Skin epidermis (tissue), 12 donors: ENCODE measurements at regions not wholly inside any gene's neighbourhood (a gene's known extent, or its start where the extent isn't known, plus 50 kb on each side); places are given as distances from the start of the nearest gene placed in this dataset.
"Not testable (repeated sequence)": the region's sequence is repeated elsewhere in the genome, so short reads cannot be mapped to it uniquely, and the experiment has no call there.

Source experiments
- H3K27ac ChIP-seq, 21 experiments: fragments of 200-600 bp; sonication (generic) in 11 of 21; one replicate each; pipeline ENCODE4 v1.5.0; 2020; ENCODE audit warnings: mild to moderate bottlenecking in 3 of 21, inconsistent platforms in 2 of 21, moderate library complexity in 2 of 21
- H3K4me3 ChIP-seq, 7 experiments: fragments of 200-600 bp; sonication (generic) in 2 of 7; one replicate each; pipeline ENCODE4 v1.5.0; 2020; ENCODE audit warnings: inconsistent platforms in 2 of 7, mild to moderate bottlenecking in 2 of 7, moderate library complexity in 1 of 7

DNA sequence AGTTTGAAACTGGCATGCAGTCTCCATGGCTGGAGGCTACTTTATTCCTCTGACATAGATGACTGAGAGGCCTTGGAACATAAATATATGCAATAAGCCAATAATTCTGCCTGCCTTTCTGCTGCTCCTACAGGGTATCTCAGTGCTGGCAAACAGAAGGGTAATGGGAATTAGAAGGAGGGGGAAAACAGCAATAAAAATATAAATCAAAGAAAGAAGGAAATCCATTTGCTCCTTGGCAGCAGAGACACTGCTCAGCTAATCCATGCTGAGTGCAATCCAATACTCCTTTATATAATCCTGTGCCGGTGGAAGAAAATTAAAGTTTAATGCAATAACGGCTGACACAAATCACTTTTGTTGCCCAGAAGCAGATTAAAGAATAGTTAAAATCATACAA is 478.9 kb downstream of the SPATA31D1 start:
- Histone ChIP-seq H3K27ac (no peak overlapping the region), H3K4me3 (no peak overlapping the region)

DNA sequence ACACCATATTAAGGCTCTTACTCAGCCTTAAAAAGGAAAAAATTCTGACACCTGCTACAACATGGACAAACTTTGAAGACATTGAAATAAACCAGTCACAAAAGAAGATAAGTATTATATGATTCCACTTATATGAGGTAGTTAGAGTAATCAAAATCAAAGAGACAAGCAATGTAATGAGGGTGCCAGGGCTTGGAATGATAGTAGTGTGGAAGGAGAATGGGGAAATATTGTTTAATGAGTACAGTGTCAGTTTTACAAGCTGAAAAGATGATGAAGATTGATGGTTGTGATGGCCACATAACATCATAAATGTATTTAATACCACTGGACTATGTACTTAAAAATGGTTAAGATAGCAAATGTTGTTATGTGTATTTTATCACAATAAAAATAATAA is 485.7 kb downstream of the SPATA31D1 start:
- Histone ChIP-seq H3K4me3 (no peak overlapping the region), H3K27ac (no peak overlapping the region)

DNA sequence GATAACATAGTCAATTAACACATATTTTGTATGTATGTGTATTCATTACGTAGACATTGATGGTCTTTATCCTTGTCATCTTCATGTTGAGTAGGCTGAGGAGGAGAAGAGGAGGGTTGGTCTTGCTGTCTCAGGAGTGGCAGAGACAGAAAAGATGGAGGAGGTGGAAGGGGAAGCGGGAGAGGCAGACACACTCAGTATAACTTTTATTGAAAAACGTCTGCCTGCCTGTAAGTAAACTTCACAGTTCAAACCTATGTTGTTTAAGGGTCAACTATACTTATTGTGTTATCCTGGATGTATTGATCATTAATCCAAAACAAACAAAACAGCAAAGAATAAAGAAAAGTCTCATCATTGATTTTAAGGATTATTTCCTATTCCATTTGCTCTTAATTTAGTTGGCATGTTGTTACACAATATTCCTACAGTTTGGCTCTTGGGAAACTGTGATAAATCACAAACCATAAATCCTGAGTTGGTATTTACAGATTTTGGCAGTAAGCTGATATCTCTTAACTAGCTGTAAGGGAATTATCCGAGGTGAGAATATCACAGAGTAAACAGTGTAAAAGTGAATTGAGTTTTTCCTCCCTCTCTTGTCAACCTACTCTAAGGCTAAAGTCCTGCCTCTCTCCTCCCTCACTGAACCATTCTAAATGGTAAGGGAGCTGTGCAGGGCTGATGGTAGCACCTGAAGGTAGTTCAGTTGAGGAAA is 487.2 kb downstream of the SPATA31D1 start:
- Histone ChIP-seq H3K27ac (no peak overlapping the region), H3K4me3 (no peak overlapping the region)

DNA sequence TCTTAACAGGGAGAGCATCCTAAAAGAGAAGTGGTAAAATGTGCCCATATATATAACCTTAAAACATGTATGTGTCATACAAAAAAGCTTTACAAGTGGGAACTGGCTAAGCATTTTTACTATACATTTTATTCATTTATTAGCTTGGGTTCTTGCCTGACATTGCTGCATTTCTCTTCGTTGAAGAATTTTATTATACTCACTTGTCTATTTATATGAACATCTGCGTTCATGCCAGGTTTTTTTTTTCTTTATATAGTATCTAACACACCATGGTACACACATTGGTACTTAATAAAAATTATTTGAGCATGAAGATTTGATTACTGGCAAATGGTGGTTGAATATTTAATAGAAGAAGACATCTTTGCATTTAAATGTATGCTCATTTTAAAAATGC is 492.3 kb downstream of the SPATA31D1 start:
- no peak overlapping the region for H3K27ac ChIP-seq
- H3K4me3 ChIP-seq: no peak overlapping the region

DNA sequence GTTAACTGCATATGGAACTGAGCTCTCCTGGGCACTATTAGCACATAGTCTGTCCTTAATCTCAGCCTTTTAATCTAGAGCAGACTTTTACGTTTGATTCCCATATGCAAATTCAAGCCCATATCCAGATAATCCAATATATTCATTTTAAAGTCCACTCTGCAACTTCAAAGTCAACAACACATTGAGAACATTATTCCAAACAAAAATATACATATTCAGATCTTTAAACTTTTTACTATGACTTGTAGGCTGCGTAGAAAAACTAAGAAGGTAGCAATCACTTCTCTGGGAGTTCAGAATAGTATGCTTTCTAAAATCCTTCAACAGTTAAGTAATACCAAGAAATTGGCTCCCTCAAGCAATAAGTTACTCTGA is 499.4 kb downstream of the SPATA31D1 start:
- Histone ChIP-seq H3K4me3 (no peak overlapping the region), H3K27ac (peak overlapping the region in 1 of 21 experiments; percentile 3)

DNA sequence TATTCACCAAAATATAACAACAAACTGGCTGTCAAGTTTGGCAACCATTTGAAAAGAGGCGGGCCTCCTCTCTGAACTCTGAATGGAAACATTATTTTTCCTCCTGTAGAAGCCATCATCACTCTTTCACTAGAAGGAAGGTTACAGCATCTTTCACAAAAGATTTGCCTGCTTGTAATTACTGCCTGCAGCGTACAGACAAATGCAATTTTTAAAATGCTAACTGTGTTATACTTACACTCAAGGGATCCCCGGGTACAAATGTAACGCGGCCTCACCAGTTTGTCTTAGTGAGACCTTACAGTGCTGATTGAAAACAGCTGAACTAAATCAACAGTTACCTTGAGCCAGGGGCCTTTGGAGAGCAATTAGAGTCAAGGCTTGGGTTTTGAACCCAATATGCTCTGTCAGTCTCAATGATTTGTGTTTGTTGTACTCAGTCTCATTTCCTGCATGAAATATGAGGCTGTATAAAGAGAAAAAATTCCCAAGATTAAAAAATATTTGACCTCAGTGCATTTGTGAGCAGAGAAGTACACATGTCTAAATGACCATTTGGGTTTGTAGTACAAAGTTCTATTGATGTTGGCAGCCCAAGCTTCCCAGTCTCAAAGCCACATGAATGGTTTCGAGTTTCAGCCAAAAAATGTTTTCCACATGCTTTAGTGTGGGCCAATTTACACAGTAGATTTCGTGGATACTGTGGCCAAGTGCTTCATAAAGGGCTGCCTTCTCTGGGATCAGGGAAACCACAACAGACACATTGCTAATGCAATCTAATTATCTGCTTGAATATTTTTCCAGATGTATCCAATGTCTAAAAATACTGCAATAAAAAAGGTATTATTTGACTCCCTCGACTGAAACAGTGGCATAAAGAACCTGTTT is 500.0 kb downstream of the SPATA31D1 start:
- no peak overlapping the region for H3K4me3 ChIP-seq
- peak overlapping the region in 9 of 21 experiments; percentile 8 to 67 (median 29) for H3K27ac ChIP-seq

DNA sequence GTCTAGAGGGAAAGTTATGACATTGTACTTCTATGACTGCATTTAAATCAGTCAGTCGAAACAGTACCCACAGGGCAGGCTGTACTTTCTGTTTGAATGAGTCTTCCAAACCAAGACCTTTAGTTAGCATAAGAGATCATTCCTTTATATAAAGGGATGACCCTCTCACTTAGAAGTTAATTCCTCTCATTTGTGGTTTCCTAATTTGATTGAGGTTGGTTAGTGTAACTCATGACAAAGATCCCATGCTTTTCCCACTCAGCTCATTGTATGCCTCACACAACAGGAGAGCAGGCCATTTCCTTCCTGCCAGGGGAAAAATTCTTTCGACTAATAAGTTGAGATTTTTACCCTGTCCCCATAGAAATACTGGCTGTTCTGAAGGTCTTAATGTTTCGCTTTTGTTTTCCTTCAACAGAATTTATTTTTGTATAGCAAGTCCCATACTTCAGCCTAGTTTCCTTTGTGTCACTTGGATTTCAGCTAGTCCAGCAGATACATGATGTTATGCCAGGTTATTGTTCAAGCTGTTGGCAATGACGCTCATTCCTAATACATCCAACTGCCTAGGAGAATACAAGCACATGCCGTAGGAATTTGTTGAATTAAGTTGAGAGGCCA is 500.7 kb downstream of the SPATA31D1 start:
- peak overlapping the region in 10 of 21 experiments; percentile 11 to 67 (median 28) for H3K27ac ChIP-seq

DNA sequence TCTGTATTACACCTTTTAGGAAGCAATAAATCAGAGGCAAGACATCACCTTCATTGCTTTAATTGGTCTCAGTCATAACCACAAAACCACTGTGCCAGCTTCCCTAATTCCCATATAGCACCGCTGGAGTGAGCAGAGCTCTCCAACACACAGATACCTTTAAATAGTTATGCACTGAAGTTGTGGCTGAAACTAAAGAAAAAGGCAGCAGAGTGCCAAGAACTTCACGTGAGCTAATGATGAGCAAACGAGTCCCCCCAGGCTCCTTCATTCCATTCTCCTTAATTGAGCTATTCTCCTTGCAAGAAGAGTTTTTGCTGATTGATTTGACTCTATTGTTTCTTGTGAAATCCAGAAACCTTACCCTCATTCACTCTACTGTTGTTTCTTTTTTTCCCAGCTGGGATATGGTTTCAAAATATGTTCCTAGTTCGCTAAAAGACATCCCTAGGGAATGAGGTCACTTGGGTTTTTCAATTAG is 501.5 kb downstream of the SPATA31D1 start:
- peak overlapping the region in 4 of 21 experiments; percentile 19 to 35 (median 35) for H3K27ac ChIP-seq
- no peak overlapping the region for H3K4me3 ChIP-seq

More for the DNA sequence above, 500.7 kb downstream of the SPATA31D1 start:
- H3K4me3 ChIP-seq: no peak overlapping the region

DNA sequence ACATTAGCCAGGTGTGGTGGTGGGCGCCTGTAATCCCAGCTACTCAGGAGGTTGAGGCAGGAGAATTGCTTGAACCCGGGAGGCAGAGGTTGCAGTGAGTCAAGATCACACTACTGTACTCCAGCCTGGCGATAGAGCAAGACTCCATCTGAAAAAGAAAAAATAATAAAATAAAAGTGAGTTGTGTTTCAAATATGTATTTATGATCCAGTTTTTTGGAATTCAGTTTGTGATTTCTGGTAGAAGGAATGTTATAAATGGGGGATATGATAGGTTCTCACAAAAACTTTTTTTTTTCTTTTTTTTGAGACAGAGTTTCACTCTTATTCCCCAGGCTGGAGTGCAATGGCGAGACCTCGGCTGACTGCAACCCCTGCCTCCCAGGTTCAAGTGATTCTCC is 502.2 kb downstream of the SPATA31D1 start:
- not testable (repeated sequence) for H3K4me3 ChIP-seq, H3K27ac ChIP-seq

DNA sequence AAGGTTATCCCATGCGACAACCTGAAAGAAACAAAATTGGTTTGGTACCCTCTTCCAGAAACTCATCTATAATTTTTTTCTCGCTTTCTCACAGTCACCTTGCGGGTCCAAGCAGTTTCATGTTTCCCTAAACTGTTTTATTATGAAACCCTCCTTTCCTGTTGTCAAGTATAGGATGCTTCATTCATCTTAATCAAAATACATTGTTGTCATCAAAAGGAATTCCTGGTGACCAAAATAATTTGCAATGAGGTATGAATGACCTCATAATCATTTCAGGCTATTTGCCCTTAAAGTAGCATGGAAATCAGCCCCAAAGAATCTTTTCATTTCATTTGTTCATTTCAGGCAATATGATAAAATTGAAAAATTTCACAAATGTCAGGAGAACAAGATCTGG is 503.0 kb downstream of the SPATA31D1 start:
- no peak overlapping the region for H3K4me3 ChIP-seq

DNA sequence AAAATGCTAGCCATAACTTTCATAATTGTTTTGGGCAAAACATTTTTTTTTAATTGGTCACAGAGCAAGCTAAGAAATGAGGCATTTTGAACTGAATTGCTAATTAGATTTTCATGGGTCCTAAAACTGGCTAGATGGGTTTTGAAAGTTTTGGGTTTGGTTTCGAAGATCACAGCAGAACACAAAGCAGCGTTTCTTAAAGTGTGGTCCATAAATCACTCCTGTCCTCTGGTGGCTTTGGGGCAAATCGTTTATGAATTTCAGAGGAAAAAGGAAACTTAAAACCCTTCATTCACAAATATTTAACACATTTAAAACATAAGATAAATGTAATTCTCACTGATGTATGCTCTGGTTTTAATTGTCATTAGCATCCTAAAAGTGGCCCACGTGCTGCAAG is 503.7 kb downstream of the SPATA31D1 start:
- no peak overlapping the region for H3K4me3 ChIP-seq
- H3K27ac ChIP-seq: no peak overlapping the region

More for the DNA sequence above, 503.0 kb downstream of the SPATA31D1 start:
- no peak overlapping the region for H3K27ac ChIP-seq

DNA sequence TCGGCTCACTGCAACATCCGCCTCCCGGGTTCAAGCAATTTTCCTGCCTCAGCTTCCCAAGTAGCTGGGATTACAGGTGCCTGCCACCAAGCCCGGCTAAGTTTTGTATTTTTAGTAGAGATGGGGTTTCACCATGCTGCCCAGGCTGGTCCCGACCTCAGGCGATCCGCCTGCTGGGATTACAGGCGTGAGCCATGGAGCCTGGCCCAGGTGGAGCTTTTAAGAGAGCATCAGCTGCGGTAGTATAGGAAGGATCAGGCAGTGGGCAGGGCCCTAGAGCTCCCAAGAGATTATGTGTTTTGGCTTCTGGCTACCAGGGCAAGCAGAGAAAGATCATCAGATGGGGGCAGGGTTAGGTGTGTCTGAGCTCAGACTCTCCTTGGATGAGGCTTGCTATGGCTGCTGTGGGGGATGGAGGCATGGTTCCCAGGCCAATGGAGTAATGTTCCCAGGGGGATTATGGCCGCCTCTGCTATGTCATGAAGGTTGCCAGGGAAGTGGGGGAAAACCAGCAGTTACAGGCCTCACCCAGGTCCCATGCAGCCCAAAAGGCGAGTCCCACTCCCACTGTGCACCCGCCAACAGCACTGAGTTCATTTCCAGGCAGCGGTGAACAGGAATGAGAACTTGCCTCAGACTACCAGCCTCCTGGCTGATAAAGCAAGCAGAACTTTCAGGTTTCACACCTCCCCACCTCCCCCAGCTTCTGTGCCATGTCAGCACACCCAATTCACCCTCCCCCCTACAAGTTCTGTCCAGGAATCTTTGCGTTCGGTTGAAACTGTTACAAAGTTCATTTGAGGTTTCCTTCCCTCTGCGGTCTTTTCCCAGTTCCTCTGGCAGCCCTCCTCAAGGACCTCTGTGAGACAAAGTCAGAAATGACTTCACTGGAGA is 507.6 kb downstream of the SPATA31D1 start:
- H3K4me3 ChIP-seq: no peak overlapping the region
- no peak overlapping the region for H3K27ac ChIP-seq

DNA sequence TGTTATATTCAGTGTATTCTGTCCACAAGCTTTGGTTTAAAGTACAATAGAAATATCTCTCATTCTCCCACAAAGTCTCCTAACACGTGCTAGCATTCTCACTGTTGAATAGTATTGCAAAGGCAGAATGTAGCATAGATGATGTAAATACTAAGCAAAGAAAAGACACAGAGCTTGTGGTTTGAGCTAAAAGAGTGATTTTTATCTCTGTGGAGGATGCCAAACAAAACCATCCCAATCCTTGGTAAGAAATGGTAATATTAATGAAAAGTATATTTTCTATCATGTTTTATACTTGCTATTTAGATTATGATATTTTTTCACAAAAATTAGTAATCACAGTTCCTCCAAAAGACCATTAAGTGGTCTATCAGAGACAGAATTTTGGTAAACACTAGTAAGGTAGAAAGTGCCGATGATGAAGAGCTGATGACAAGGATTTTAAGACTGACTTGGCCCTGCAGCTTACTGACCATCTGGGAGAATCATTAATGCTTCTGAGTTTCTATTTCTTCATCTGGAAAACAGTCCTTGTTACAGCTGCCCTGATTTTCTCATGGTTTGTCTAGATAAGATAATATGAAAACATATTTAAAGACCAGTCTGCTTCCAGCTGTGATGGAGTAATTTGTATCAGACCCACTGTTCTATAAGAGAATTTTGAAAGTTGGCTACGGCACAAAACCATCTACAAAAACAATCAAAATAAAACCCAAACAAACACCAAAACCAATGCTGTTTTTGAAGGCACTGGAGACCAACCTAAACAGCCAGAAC is 510.2 kb downstream of the SPATA31D1 start:
- H3K27ac ChIP-seq: no peak overlapping the region
- H3K4me3 ChIP-seq: no peak overlapping the region

DNA sequence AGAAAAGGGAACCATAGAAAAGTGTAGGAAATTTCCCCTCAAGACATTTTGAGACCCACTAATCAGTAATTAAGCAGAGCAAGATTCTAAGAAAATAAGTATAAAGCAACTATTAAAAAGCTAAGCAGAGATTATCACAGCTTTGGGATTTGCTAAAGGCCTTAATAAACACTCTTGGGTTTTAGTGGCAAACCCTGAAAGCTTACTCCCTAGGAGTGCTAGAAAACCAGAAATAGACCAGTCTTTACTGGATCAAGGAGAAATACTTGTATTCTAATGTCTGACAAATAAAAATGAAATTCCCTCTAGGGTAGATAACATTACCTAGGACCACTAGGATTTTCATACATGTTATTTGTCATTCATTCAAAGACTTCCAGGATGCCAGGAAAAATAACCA is 510.8 kb downstream of the SPATA31D1 start:
- Histone ChIP-seq H3K27ac (no peak overlapping the region), H3K4me3 (no peak overlapping the region)

DNA sequence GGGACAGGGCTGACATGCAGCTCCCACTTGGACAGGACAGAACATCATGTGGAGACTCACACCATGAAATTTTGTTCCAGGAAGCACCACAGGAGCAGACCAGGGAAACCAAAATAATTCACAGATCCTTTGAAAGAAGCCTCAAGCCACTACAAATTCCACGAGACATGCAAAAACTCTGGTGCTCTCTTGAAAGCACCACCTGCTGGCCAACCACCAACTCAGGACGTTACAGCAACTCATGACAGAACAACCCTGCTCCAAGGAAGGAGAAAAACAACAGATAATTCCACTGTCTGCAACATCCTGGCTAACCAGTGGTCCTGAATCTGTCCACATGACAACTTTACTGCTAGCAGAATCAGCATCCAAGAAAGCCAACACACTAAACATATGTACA is 516.0 kb downstream of the SPATA31D1 start:
- Histone ChIP-seq H3K4me3 (no peak overlapping the region), H3K27ac (no peak overlapping the region)

DNA sequence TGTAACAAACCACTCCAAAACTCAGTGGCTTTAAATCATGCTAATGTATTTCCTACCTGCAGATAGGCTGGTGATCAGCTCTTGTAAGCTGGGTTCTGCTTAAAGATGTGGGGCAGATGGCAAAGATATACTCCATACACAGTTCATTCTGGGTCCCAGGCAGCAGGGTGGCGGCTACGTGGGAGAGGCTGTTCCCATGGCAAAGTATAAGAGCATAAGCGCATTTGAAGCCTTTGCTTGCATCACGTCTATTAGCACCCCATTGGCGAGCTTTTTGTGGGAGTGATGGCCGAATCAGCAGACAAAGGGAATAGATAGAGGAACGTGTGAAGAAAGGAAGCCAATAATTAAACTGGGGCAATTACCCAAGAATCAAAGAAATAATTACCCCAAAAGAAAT is 523.1 kb downstream of the SPATA31D1 start:
- no peak overlapping the region for H3K4me3 ChIP-seq
- no peak overlapping the region for H3K27ac ChIP-seq

DNA sequence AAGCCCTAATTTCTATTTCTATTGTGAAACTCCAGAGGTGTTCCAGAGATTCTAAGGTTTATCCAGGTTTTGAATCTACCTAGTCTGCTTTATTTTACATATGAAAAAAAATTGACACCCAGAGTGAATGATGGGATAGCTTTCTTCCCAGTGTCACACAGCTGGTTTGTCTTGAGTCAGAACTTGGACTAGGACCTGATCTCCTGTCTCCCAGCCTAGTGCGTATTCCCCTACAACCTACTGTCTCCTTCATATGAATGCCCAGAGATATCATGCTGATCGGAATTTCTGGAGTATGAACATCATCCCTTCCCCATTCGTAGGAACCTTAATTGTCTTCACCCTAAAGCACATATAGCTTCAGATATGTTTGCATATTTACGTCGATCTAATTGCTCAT is 524.2 kb downstream of the SPATA31D1 start:
- Histone ChIP-seq H3K27ac (no peak overlapping the region), H3K4me3 (no peak overlapping the region)

DNA sequence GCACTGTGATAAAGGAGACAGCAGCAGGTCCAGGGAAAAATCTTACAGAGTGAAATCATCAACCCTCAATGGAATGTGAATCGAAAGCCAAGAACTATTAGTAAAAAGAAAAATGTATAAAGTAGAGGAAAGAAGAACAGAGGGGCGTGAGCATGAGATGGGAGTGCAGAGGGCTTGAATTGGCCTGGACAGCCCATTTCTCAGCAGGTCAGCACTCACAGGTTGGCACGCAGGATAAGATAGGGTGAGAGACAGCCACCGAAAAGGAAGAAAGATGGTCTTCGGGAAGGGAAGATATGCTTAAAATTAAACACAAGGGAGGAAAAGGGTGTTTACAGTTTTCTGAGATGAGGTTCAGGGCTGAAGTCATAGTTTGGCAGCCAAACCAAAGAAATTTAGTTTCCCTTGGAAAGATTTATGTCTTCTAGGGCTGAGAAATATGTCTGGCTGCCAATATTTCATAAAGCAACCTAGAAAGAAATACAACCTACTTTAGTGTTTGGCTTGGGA is 524.7 kb downstream of the SPATA31D1 start:
- Histone ChIP-seq H3K27ac (no peak overlapping the region), H3K4me3 (no peak overlapping the region)
